ENCODE measurements at regions not wholly inside any gene's neighbourhood (a gene's known extent, or its start where the extent isn't known, plus 50 kb on each side); places are given as distances from the start of the nearest gene placed in this dataset.
"Not testable (repeated sequence)": the region's sequence is repeated elsewhere in the genome, so short reads cannot be mapped to it uniquely, and the experiment has no call there.

DNA sequence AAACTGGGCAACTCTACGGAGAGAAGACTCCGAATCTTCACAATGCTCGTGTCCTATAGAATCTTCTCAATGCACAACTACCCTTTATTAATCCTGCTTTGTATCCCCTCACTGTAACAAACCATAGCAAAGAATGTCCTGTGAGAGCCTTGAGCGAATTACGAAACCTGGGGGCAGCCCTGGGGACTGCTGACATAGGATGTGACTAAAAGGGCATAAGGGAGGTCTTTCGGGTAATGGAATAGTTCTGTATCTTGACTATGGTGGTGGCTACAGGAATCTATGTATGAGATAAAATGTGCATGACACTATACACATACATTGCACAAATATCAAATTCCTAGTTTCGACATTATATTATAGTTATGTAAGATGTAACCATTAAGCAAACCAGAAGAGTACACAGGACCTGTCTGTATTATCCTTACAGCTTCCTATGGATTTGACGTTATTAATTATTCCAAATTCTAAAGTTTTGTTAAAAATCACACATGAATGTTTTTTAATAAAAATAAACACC lies 162.5 kb upstream of the KCTD7 start:
- Mint-ChIP-seq H3K27ac (no peak overlapping the region), H3K9me3 (peaks cover 2% of the 10 kb centered on the region), H3K4me3 (no peak overlapping the region), H3K36me3 (ENCODE audit: low read depth) (no peaks in the 10 kb centered on the region), H3K4me1 (peaks cover 2% of the 10 kb centered on the region), H3K27me3 (no peaks in the 10 kb centered on the region)
- no peak for DNase-seq
- intact Hi-C loops (cut with micrococcal nuclease): no loop called here

DNA sequence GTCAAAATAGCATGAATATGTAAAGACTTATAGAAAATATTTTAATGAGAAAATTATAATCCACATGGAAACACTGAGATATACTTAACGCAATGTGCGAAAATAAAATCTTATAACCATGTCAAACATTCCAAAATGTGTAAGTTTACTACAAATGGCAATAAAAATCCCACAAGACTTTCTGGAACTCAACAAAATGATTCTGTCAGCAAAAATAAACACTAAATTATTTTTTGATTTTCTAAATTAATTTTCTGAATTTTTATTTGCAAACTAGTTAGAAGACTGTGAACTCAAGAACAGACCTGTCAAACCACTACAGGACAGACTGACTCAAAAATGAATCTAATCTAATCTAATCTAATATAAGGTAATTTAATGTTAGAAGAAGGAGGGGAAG lies 160.8 kb upstream of the KCTD7 start:
- Mint-ChIP-seq H3K4me1 (peaks cover 2% of the 10 kb centered on the region), H3K9me3 (no peaks in the 10 kb centered on the region), H3K4me3 (no peak overlapping the region), H3K27ac (no peak overlapping the region), H3K27me3 (no peaks in the 10 kb centered on the region), H3K36me3 (ENCODE audit: low read depth) (no peaks in the 10 kb centered on the region)
- no peak for DNase-seq
- intact Hi-C loops (cut with micrococcal nuclease): no loop called here

DNA sequence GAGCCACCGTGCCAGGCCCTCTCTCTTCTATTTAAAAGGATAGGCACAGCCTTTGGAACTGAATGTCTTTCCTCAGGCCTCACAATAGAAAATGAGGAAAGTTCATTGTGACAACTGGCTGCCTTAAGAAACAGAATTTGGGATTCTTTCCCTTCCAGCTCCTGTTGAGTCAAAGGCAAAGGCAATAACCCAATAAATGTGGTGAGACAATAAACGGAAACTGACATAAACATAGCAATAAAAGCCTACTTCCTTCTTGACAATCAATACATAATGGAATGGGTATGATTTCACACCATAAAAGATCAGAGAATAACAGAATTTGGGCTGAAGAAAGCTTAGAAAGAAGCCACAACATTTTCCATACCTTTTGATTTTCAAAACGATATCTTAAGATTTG lies 155.6 kb upstream of the KCTD7 start:
- peaks cover 10% of the 10 kb centered on the region for H3K36me3 Mint-ChIP-seq (ENCODE audit: low read depth)
- H3K27ac Mint-ChIP-seq; H3K27me3 Mint-ChIP-seq; H3K4me1 Mint-ChIP-seq; DNase-seq; H3K4me3 Mint-ChIP-seq; H3K9me3 Mint-ChIP-seq; intact Hi-C loops (cut with micrococcal nuclease): not testable (repeated sequence)

DNA sequence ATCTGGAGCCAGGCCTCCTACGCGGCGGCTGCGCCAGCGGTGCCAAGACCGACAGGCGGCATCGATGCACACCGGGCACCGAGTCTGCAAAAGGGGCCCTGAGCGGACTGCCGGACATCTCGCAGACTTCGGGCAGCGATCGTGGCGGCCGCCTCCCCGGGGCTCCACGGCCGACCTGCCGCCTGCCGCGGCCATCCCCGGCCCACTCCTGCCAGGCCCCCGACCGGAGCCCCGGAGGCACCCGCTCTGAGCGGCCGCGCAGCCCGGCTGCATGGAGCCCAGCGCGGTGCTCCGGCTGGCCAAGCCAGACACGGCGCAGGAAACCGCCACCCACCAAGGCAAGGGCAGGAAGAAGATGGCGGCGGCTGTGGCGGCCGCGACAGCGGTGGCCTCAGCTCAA lies 154.2 kb upstream of the KCTD7 start:
- Mint-ChIP-seq H3K27me3 (no peaks in the 10 kb centered on the region), H3K4me1 (no peaks in the 10 kb centered on the region), H3K36me3 (ENCODE audit: low read depth) (peaks cover 14% of the 10 kb centered on the region), H3K9me3 (no peaks in the 10 kb centered on the region), H3K27ac (no peak overlapping the region), H3K4me3 (no peak overlapping the region)
- intact Hi-C loops (cut with micrococcal nuclease): no loop called here
- DNase-seq: no peak

DNA sequence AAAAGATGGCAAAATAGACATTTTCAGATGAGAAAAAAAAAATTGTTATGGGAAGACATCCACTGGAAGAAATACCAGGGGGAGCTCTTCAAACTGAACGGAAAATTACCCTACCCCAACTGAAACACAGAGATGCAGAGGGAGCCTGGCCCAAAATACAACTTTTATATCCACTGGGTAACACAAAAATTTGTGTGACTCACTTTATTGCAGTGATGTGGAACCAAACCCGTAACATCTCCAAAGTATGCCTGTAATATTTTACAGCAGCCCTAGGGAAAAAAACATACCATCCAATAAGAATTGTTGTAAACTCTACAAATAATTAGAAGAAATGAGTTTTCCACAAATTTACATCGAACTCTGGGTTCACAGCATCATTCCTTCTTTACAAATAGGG lies 152.6 kb upstream of the KCTD7 start:
- H3K36me3 Mint-ChIP-seq (ENCODE audit: low read depth): peaks cover 16% of the 10 kb centered on the region
- H3K4me3 Mint-ChIP-seq; H3K4me1 Mint-ChIP-seq; H3K9me3 Mint-ChIP-seq; DNase-seq; H3K27ac Mint-ChIP-seq; H3K27me3 Mint-ChIP-seq; intact Hi-C loops (cut with micrococcal nuclease): not testable (repeated sequence)

DNA sequence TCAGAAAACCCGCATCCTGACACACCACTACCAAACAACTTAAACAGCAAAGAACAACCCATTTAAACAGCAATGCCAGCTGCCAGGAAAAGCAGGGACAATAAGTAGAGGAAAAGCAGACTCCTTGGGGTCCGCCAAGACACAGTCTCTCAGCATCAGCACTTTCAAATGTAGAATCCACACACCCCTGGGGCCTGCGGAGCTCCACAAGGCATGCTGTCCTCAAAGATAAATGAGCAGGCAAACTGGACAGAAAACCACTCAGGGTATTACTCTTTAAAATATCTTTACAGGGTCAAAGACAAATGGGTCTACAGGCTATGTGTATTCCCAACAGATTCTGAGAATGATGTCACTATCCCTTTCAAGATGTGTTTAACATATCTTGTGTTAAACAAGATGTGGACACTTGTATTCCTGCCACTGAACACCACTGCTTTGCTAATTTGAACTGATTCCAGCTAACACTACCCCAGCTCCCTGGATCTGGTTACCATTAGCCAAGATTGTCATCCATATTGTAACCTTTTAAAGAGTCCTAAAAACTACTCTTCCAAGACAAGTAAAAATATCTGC lies 150.8 kb upstream of the KCTD7 start:
- intact Hi-C loops (cut with micrococcal nuclease); H3K27me3 Mint-ChIP-seq; H3K27ac Mint-ChIP-seq; H3K9me3 Mint-ChIP-seq; DNase-seq; H3K4me1 Mint-ChIP-seq; H3K4me3 Mint-ChIP-seq: not testable (repeated sequence)
- H3K36me3 Mint-ChIP-seq (ENCODE audit: low read depth): peaks cover 24% of the 10 kb centered on the region

DNA sequence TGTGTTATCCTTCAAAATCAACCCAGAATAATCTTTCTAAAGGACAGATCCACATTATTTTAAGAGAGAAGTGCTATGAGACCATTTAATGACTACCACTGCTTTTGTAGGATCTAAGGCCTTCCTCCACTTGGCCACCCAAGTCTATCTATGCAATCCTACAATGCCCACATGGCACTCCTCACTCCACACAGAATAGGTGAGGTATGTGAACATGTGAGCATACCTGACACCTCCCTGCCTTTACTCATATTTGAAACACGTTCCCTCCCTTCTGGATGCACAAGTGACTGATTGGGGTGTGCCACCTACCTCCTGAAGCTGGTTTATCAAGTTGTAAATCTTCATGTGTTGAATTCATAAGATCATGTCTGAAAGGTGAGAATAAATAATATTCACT lies 147.5 kb upstream of the KCTD7 start:
- Mint-ChIP-seq H3K36me3 (ENCODE audit: low read depth) (peaks cover 27% of the 10 kb centered on the region), H3K27ac (peak overlapping the region; percentile 2)
- DNase-seq; H3K4me1 Mint-ChIP-seq; intact Hi-C loops (cut with micrococcal nuclease); H3K9me3 Mint-ChIP-seq; H3K27me3 Mint-ChIP-seq; H3K4me3 Mint-ChIP-seq: not testable (repeated sequence)

DNA sequence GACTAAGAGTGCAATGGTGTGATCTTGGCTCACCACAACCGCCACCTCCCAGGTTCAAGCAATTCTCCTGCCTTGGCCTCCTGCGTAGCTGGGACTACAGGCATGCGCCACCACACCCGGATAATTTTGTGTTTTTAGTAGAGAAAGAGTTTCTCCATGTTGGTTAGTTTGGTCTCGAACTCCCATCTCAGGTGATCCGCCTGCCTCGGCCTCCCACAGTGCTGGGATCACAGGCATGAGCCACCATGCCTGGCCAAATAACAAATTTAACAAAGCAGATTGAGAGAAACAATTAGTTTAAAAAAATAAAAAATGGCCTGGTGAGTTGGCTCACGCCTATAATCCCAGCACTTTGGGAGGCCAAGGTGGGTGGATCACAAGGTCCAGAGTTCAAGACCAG lies 139.6 kb upstream of the KCTD7 start:
- H3K4me1 Mint-ChIP-seq; H3K36me3 Mint-ChIP-seq (ENCODE audit: low read depth); intact Hi-C loops (cut with micrococcal nuclease); H3K27ac Mint-ChIP-seq; H3K27me3 Mint-ChIP-seq; H3K4me3 Mint-ChIP-seq; DNase-seq; H3K9me3 Mint-ChIP-seq: not testable (repeated sequence)

DNA sequence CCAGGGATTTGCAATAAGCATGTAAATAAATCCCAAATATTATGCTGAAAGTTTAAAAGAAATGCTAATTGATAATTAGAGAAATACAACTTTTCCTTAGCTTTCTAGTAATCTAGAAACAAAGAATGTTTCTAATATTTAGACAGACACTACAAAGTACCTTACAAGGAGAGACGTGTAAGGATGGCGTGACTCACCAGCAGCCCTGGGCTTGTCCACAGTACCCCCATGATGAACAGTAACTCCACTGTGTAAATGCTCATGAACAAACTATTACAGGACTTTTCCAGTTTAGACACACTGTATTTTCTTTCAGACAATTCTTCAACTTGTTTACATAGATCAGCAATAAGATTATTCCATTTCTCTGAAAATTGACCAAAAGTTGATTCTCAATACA lies 138.9 kb upstream of the KCTD7 start:
- not testable (repeated sequence) for H3K27me3 Mint-ChIP-seq; H3K9me3 Mint-ChIP-seq; DNase-seq; H3K4me1 Mint-ChIP-seq; H3K27ac Mint-ChIP-seq; H3K36me3 Mint-ChIP-seq (ENCODE audit: low read depth); H3K4me3 Mint-ChIP-seq
- intact Hi-C loops (cut with micrococcal nuclease): loop anchor here (10.0 kb wide), 2 partner anchors 505 to 815 kb away; partner anchors contain the start of genes SBDS and TYW1

DNA sequence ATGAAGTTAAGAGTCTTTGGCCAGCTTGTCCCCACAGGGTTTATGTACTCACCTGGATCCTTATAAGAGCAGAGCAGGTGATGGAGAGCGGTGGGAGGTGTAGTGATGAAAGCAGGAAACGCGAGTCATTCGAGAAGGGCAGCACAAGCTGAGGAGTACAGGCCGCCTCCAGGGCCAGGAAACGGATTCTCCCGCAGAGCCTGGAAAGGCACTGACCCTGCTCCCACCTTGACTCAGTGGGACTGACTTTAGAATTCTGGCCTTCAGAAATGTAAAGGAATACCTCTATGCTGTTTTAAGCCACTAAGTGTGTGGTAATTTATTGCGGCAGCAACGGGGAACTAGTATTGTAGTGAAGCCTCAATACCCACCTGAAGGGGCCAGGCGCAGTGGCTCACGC lies 137.7 kb upstream of the KCTD7 start:
- H3K36me3 Mint-ChIP-seq (ENCODE audit: low read depth); DNase-seq; H3K4me3 Mint-ChIP-seq; H3K27ac Mint-ChIP-seq; H3K27me3 Mint-ChIP-seq; H3K9me3 Mint-ChIP-seq: not testable (repeated sequence)
- peaks cover 12% of the 10 kb centered on the region for H3K4me1 Mint-ChIP-seq
- intact Hi-C loops (cut with micrococcal nuclease): loop anchor here (10.0 kb wide), 2 partner anchors 504 to 814 kb away; partner anchors contain the start of genes SBDS and TYW1

DNA sequence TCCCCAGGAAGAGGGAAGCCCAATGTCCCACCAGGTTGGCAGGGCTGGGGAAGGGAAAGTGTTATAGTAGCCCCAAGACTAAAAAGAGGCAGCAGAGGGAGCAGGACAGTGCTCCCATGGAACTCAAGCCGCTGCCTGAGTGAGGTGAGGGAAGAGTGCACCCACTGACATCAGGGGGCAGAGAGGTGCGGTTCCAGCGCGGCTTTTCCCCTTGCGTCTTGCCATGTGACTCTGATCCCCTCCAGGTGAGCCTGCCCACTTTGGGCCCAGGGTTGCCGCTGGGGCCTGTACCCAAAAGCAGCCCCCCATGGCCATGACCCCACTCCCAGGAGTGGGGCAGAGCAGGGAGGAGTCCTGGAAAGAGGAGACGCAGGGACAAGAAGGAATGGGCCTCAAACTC lies 136.3 kb upstream of the KCTD7 start:
- intact Hi-C loops (cut with micrococcal nuclease): loop anchor here (2.0 to 10.0 kb wide), 5 partner anchors 80 to 812 kb away; partner anchors contain the start of genes GUSB, SBDS and TYW1
- DNase-seq; H3K27me3 Mint-ChIP-seq; H3K9me3 Mint-ChIP-seq; H3K36me3 Mint-ChIP-seq (ENCODE audit: low read depth): not testable (repeated sequence)
- Mint-ChIP-seq H3K4me3 (peak overlapping the region; percentile 92), H3K4me1 (peaks cover 12% of the 10 kb centered on the region), H3K27ac (peak overlapping the region; percentile 95)

DNA sequence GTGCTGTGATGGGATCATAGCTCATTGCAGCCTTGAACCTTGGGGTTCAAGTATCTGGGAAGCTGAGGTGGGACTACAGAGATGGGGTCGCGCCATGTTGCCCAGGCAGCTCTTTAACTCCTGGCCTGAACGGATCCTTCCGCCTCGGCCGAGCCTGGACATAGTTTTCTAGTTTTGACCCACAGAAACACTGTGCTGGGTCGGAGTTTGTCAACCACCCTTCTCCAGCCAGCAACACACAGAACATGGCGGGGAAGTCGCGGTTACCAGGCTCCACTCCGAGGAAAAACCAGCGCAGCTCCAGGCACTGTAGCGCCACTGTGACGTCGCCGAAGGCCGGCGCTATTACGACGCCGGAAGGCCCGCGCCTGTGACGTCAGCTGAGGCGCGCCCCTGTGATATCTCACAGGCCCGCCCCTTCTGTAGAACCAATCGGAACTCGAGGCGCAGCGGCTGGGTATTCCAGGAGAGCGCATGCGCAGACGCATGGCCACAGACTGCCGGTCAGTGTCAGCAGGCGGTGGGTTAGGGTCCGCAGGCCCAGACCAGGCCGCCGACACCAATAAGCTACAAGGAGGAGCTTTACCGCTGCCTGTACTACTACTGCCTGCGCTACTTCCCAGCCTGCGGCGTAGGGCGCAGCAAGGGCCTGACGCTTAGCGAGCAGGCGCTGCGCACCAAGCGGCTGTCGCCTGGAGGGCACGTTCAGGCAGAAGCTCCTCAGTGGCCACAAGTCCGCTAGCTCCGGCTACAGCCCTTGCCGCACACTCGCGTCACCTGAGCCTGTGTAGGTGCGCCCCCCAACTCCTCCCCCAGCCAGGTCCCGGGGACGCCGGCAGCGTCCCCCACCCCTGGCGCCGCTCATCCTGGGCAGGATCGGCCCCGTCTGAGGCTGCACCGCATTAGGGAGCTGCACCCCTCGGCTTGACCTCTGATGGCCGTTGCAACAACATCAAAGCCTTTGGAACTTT lies 135.2 kb upstream of the KCTD7 start:
- H3K9me3 Mint-ChIP-seq: no peaks in the 10 kb centered on the region
- intact Hi-C loops (cut with micrococcal nuclease): loop anchor here (1.0 to 10.0 kb wide), 7 partner anchors 81 to 811 kb away; partner anchors contain the start of genes GUSB, KCTD7, SBDS and TYW1

DNA sequence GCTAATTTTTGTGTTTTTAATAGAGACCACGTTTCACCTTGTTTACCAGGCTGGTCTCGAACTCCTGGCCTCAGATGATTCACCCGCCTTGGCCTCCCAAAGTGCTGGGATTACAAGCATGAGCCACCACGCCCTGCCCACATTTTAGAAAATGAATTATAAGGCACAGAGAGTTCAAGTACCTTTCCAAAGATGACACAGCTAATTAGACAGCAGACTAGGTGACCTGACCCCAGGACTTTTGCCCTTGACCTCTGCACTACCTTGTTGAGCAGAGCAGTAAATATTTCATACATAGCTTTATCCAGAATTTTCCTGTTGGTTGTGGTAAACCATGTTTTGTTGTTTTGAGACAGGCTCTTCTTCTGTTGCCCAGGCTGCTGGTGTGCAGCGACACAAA lies 131.3 kb upstream of the KCTD7 start:
- intact Hi-C loops (cut with micrococcal nuclease): loop anchor here (10.0 kb wide), 2 partner anchors 497 to 807 kb away; partner anchors contain the start of genes SBDS and TYW1
- DNase-seq: no peak
- H3K4me1 Mint-ChIP-seq: peaks cover 11% of the 10 kb centered on the region

More for the DNA sequence above, 135.2 kb upstream of the KCTD7 start:
- DNase-seq: peak; percentile 99
- Mint-ChIP-seq H3K4me3 (peak overlapping the region; percentile 92), H3K27ac (peak overlapping the region; percentile 95), H3K36me3 (ENCODE audit: low read depth) (peaks cover 4% of the 10 kb centered on the region), H3K27me3 (no peaks in the 10 kb centered on the region), H3K4me1 (peaks cover 12% of the 10 kb centered on the region)

DNA sequence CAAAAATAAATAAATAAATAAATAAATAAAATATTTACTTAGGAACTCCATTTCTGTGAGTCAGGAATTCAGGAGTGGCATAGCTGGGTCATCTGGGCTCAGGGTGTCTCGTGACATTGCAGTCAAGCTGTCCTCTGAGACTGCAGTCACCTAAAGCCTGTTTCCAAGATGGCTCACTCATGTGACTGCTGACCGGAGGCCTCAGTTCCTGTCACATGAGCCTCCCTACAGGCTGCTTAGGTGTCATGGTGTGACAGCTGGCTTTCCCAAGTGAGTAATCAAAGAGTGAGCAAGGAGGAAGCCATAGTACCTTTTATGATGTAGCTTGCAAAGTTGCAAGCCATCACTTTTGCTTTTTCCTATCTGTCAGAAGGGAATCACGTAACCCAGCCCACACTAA lies 128.6 kb upstream of the KCTD7 start:
- DNase-seq: no peak
- Mint-ChIP-seq H3K4me1 (peaks cover 5% of the 10 kb centered on the region), H3K9me3 (no peaks in the 10 kb centered on the region), H3K4me3 (no peak overlapping the region), H3K27ac (no peak overlapping the region), H3K27me3 (no peaks in the 10 kb centered on the region), H3K36me3 (ENCODE audit: low read depth) (no peaks in the 10 kb centered on the region)
- intact Hi-C loops (cut with micrococcal nuclease): no loop called here

More for the DNA sequence above, 131.3 kb upstream of the KCTD7 start:
- no peak overlapping the region for H3K27ac Mint-ChIP-seq
- no peaks in the 10 kb centered on the region for H3K9me3 Mint-ChIP-seq
- H3K27me3 Mint-ChIP-seq: no peaks in the 10 kb centered on the region
- no peak overlapping the region for H3K4me3 Mint-ChIP-seq
- H3K36me3 Mint-ChIP-seq (ENCODE audit: low read depth): peaks cover 3% of the 10 kb centered on the region
